22Rv1 (cell line): ENCODE measurements at regions not wholly inside any gene's neighbourhood (a gene's known extent, or its start where the extent isn't known, plus 50 kb on each side); places are given as distances from the start of the nearest gene placed in this dataset.
"Not testable (repeated sequence)": the region's sequence is repeated elsewhere in the genome, so short reads cannot be mapped to it uniquely, and the experiment has no call there.

Experiments
- CTCF ChIP-seq: fragments of 450-650 bp; IDR thresholded peaks from 2 replicates; pipeline ENCODE4 v1.5.1; 2017; ENCODE audit warnings: mild to moderate bottlenecking
- ZFX ChIP-seq: fragments of 450-650 bp; IDR thresholded peaks from 2 replicates; pipeline ENCODE4 v1.6.1; 2017; ENCODE audit warnings: antibody characterized with exemption, borderline replicate concordance

GRCh38 chr17:15850071-15850470 is 94.9 kb upstream of the ADORA2B start:
- TF ChIP-seq CTCF, ZFX: not testable (repeated sequence)
